HG03045 (cell line): ENCODE measurements at regions not wholly inside any gene's neighbourhood (a gene's known extent, or its start where the extent isn't known, plus 50 kb on each side); places are given as distances from the start of the nearest gene placed in this dataset.
"Not testable (repeated sequence)": the region's sequence is repeated elsewhere in the genome, so short reads cannot be mapped to it uniquely, and the experiment has no call there.

Experiments
- ATAC-seq: cut with Tn5 transposase; IDR thresholded peaks from one replicate; pipeline ENCODE4 v1.9.1; 2021; ENCODE audit warnings: mild to moderate bottlenecking, moderate library complexity; ENCODE audit not compliant: unreplicated experiment

DNA sequence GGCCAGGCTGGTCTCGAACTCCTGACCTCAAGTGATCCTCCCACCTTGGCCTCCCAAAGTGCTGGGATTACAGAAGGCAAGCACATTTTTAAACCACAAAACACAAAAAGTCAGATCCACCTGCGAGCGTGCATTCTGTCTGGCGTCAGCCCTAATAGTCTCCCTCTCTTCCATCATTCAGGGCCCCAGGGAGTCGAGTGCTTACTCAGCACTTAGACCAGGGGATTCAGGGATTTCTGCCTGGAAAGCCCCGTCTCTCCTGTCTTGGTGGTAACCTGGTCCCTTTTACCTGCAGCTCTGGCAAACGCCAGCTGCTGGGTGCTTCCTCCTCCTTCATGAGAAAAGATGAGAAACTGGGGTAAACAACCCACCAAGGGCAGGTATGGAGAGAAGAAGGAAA, 443.1 kb downstream of the SOX9 start:
- ATAC-seq = no peak

DNA sequence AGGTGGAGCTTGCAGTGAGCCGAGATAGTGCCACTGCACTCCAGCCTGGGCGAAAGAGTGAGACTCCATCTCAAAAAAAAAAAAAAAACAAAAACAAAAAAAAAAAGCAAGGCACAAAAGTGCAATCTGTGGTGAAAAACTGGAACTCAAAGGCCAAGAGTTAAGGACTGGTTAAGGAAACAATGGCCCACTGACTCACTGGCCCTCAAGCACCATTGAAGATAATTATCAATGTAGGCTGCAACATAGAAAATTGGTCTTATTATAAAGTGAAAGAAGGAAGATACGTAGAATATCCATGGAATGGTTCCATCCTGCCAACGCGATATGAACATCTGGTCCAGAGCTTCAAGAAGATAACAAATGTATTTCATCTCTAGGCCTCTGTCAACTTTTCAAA, 444.2 kb downstream of the SOX9 start:
- no peak for ATAC-seq

DNA sequence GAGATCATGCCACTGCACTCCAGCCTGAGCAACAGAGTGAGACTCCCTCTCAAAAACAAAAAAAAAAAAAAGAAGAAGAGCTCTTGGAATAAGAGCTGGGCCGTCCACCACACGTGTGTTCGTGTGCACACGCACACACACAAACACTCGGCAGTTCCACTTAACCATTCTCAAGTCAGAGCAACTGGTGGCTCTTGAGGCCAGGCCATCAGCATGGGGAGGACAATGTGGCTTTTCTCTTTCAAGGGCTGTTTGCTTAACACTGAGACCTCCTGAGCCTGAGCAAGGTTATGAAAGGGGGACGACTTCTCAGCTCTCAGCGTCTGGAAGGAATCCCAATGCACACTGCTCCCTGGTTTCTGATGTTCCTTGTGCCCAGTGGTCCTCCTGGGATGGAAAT, 444.9 kb downstream of the SOX9 start:
- no peak for ATAC-seq

DNA sequence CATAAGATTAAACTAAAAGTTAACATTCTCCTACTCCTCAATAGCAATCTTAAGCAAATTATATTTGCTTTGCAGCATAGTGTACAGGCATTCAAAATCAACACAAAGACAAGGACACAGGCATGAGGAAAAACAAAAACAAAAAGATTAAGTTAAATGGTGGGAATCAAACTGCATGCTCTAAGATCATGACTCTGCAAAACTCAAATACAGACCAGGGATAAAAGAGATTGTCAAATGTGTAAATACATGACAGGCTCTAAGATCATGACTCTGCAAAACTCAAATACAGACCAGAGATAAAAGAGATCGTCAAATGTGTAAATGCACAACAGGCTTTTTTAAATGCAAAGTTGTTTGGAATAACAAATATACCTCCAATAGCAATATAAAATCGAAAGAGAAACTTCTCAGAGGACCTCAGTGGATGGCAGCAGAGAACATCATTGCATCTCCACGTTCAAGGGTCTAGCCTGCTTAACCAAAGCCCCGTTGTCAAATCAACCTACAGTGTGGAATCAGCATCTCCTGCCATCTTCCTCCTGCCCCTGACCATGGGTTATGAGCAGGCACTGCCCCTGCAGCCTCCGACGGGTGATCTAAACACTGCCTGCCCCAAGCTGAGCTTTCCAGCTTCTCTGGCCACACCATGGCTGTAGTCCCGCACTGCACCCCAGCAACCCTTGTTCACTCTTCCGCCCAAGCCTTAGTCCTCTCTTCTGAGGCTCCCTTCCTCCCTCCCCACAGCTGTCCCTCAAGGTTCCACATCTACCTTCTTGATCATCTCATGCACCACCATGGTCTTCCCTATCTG, 446.1 kb downstream of the SOX9 start:
- no peak for ATAC-seq

DNA sequence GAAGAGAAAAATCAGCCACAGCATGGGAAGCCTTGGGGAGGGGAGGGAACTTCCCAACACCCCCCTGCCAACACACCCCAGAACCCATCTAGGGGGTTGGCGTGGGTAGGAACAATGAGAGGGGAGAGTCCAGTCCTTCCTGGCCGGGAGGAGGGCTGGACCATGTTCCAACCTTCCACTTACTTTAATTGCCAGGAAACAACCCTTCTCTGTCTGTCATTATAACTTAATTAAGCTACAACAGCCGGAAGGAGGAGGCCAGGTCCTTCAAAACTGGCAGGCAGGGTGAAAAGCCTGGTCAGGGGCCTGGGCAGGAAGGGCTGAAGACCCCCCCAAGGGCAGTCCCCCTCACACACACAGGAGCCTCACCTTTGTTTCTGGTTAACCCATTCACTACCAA, 447.0 kb downstream of the SOX9 start:
- no peak for ATAC-seq

DNA sequence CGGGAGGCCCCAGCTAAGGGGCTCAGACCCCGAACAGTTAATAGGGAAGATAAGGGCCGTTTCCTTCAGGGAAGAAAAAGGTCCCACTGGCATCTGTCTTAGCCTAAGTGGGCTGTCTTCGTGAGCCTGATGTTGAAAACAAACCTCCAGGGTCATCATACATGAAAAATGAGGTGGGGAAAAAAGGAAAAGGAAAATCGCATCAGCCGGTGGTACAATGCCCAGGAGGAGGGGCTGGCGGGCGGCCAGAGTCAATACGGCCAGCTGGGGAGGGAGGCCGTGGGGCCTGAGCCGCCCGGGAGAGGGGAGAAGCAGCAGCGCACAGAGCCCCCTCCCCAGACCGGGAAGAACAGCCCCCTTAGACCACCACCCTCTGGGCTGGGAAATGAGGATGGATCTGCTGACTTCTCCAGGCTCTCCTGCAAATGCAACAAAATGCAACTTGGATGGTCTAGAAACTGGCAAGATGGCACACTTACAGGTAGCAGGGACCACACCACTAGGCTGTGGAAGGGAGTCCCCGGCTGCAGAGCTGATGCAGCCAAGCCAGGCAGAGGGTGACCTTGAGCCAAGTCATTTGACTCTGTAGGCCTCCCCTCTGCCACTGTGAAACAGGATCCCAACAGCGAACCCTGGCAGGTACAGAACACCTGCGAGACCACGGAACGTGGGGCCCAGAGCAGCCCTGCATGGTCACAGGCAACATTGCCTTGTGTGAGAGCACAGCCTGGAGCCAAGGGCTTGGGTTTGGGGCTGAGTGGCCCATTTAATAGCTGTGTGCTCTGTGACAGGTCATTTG, 448.5 kb downstream of the SOX9 start:
- ATAC-seq = no peak

DNA sequence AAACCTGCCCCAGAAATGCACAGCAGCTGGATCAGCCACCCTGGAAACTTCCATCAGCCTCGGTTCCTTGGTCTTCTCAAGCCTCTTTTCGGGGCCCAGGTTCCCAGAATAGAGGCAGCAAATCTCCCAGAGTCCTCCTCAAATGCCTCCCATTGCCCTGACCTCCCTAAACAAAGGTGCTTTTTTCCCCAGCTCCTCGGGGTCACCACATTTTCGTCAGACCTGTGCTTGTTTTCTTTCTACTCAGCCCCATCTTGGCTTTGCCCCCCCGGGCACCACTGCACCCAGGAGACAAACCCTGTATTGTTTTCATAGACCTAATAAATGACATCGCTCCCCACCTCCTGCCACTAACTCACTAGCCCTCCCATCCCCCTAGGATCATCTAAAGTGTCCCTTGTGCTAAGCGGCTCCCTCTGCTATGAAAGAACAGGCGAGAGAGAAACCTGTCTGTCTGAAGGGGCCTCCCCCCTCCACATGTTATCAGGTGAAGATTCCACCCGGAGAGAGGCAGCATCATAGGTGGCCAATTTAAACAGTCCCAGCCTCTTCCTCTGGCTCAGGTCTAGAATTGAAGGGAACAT, 451.1 kb downstream of the SOX9 start:
- ATAC-seq = no peak

DNA sequence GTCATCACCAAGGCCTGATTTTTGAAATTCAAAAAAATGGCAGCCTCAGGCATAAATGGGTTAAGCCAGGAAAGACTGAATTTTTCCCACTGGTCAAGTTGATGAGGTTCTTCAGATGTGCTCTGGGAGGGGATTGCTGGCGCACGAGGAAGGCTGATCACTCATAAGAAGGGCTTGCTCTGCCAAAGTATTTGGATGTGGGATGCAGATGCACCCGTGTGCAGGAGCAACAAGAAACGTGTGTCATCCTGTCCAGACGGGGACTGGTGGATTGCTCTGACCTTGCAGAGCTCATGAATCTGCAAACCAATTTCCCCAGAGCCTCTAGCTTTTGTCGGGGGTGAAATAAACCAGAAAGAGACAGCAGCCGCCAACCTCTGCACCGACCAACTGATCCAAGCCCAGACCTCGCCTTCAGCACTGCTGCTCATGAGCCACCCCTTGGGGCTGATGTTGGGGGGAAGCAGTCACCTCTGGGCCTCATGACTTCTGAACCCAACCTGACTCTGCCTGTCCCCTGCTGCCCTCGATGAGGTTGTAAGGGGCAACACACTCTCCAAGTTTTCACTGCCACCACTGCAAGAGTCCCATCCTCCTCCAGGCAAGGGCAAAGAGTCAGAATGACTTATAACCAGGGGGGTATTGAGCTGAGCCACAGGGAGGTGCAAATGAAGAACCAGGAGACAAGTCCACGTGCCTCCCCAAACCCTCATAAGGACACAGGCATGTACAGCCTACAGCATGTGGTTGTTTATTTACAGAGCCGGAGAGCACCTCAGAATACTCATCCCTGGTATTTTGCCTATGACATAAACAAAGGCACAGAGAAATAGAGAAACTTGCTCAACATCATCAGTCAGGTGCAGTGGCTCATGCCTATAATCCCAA, 452.0 kb downstream of the SOX9 start:
- ATAC-seq = no peak

DNA sequence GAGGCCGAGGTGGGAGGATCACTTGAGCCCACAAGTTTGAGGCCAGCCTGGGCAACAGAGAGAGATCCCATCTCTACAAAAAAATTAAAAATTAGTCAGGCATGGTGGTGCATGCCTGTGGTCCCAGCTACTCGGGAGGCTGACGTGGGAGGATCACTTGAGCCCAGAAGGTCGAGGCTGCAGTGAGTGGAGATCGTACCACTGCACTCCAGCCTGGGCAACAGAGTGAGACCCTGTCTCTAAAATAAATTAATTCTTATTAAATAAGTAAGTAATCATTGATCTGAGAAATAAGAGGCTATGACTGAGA, 452.6 kb downstream of the SOX9 start:
- not testable (repeated sequence) for ATAC-seq

DNA sequence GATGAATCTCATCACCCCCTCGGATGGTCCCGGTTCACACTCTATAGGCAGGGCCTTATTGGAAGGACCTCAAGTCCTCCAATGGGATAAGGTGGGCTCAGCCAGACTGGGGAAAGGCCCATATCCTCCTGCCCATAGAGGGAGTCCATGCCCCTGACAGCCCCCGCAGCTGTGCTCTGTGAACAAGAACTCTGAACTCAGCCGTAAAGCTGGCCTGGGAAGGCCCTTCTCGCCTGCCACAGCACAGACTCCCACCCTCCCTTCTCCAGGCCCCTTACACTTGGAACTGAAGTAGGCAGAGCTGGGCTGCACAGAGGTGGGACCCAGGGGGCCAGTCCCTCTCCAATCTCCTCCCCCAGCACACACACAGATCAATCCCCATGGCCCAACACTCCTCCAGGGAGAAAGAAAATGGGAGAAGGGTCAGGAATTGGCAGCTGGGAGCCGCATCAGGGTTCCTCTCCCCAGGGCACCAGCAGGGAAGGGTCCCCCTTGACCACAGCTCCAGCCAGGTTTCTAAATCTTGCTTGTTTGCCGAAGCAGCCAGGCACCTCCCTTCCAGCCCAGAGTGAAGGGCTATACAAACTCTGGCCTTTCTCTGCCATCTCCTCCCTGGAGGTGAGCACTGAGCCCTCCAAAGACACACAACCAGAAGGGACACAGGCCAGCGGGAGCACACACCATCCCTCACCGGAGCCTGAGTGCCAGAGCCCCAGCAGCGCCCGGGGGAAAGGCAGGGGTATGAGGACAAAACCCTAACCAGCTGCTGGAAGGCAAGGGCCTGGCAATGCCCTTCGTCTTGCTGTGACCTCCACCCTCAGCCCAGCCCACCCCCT, 454.1 kb downstream of the SOX9 start:
- no peak for ATAC-seq

DNA sequence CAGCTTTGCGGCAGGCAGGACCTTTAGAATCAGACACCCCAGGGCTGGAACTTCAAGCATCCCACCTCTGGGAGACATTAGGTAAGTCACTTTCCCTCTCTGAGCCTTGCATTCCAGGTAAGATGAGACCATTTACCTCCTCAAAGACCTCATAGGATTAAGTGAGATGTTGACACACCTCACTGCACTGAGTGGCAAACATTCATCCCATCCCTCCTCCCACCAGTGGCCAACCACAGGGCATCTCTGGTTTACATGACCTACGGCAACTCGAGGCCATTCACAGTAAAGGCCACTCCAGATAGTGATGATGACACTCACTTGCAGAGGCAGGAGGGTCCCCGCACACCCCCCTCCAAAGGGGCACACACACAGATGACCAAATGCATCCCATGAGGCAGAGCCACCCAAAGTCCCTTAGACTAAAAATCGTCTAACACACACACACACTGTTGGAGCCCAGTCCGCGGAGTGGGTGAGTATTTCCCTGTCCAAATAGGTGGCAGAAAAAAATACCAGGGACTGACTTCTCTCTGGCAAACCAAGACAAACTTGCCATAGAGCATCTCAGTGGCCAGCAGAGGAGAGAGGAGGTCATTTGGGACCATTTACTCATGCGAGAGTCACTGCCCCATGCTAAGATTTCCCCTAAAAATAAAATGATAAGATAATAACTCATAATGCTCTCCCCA, 454.9 kb downstream of the SOX9 start:
- ATAC-seq = no peak

DNA sequence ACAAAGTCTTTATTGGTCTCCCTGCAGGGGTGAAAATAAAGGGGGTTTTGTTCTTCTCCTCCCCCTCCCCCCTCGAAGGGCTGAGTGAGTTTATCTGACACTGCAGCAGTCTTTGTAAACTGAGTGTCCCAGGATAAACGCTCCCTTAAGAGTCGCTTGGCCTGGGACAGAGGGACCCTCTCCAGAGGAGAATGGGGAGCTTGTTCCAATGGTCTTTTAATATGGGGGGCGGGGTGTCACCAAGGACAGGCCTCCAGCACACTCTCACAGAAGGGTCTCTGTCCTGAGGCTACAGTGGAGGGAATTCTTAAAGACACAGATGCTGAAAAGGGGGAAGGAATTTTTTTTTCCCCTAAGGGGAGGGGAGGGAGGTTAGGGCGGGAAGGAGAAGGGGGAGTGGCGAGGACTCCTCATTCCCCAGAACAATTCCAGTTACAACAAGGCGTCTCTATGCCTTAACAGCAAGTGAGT, 455.5 kb downstream of the SOX9 start:
- ATAC-seq = no peak

DNA sequence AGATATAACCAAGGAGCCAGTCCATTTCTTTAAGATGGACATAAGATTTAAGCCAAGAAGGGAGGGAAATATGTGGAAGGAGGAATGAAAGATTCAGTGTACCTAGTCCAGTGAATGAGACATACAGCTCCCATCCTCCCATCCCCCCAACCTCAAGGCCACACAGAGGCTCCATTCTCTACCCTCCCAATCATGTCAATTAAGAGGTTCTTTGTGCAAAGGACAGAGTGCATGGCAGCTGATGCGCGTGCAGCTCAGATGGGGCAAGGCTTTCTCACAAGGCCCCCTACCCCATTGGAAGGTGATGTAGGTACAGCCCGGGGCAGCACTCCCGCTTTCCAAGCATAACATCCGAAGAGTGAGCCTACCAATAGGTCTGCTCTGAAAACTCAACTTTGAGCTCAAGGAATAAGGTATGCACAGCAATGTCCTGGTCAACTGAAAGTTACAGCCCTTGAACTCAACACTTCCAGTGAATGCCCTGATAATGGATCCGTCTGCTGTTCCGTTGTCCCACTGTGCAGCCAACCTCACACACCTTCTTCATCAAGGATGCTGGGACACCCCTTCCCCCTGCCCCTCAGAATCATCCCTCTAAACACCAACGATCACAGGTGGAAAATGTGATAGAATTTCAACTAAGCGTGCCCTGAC, 458.1 kb downstream of the SOX9 start:
- no peak for ATAC-seq

DNA sequence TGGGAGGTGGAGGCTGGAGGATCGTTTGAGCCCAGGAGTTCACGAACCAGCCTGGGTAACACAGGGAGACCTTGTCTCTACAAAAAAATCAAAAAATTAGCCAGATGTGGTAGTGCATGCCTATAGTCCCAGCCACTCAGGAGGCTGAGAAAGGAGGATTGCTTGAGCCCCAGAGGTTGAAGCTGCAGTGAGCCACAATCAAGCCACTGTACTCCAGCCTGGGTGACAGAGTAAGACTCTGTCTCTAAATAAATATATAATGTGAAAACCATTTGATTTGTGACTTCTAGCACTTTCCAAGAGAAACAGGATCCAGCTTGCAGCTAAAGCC, 459.1 kb downstream of the SOX9 start:
- no peak for ATAC-seq

DNA sequence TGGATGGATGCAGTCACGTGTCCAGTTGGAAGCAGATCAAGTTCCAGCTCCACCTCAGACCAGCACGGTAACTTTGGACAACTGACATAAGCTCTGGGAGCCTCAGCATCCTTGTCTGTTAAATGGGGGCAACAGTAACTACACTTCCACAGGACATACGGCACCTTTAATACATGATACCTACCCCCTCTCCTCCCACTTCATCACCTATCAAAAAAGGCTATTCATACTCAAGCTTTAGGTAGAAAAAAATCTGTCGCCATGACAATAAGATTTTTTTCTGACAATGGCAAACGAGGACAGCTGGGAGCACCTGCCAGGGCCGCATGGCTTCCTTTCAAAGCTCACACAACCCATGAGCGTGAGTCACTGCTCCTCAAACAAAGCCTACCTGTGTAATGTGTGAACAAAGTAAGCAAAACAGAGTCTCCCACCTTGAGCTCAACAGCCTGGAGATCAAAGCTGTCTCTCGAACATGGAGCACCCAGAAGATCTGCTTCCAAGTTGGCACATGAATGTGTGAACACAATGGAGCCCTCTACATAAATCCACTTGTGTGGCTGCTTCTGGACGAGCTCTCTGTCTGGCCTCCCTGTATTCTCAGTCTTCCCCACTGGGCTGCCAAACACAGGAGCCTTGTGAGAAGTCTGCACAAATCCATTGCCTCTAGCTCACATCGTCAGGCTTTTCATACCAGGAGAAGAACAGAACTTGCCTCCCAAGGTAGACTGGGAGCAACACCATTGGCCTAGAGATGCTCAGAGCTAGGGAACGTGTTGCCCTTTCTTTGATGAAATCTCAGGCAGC, 459.7 kb downstream of the SOX9 start:
- no peak for ATAC-seq

DNA sequence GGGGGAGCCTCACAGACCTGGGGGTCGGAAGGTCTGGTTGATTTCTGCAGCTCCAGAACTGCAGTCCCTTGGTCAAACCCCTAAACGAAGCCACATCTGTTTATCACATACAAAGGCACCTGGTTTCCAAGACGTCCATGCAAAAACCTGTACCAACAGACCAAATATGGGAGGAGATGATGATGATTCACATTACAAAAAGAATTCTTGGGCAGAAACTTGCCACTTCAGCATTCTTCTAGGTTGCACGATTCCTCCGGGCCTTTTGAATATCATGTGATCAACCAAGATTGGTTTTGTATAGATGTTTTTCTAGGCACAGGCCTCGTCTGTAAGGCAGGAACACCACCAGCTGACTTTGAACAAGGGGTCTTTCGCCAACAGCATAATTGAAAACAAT, 466.3 kb downstream of the SOX9 start:
- ATAC-seq = no peak

DNA sequence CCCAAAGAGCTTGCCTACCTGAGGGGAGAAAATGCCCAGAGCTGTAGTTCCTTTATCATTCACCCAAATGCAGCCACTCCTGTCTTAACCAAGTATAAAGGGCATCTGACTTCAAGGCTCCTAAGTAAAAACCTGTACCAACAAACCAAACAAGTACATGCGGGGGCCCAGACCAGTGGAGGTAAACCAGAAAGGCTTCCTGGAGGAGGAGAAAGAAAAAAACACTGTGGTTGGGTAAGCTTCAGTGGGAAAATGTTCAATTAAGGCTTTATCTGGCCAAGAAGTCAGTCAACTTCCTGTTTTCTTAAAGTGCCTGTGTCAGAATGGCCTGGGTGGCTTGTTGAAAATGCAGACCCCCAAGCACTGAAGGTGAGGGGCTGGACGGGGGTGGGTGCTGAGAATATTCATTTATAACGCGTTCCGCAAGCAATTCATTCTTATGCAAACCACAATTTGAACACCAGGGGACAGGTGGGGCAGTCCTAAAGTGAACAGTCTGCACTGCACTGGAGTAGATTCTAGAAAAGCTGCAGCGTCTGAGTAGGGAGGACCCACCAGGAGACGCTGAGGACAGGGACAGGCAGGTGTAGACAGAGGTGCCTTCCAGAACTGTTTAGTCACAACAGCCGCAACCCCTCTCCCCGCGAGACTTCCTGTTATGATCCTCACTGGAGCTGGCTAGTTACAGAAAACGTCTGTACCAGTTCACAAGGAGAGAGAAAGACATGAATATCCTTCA, 467.1 kb downstream of the SOX9 start:
- ATAC-seq = no peak

DNA sequence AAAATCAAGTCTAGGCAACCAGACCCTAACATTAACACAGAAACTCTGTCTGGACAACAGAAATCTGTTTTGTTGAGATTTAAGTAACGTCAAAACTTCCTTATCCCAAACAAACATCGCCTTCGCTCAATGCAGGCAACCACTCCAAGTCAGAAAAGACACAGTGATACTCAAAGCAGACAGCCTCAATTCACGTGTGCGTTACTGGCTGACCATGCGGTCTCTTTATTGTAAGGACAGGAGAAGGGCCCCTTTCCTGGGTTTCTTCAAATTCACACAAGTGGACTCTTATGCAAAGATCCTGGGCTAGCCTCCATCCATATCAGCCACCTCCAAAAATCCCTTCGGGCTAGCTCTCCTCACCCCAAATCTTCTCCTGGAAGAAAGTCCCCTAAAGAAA, 467.7 kb downstream of the SOX9 start:
- no peak for ATAC-seq
